HEK293 (cell line): ENCODE measurements at regions not wholly inside any gene's neighbourhood (a gene's known extent, or its start where the extent isn't known, plus 50 kb on each side); places are given as distances from the start of the nearest gene placed in this dataset.

Experiments
- CTCF ChIA-PET: fragments of 350-600 bp; formaldehyde crosslinking; extraction: SDS; loops from one replicate; lab custom pipeline; 2021; ENCODE audit warnings: antibody characterized with exemption; lab: Yijun Ruan, JAX
- POLR2A ChIA-PET: fragments of 300-600 bp; formaldehyde crosslinking; extraction: SDS; loops from one replicate; lab custom pipeline; 2020; ENCODE audit warnings: antibody characterized with exemption, inconsistent platforms; lab: Yijun Ruan, JAX
- H3K27ac ChIP-seq: fragments of 200-500 bp; sonication (Bioruptor generic); 2 replicates; pipeline ENCODE4 v1.5.1; 2014; ENCODE audit warnings: low read depth, low read length, control low read depth, inconsistent platforms; ENCODE audit errors: extremely low read depth
- H3K36me3 ChIP-seq, 2 experiments: fragments of 200-500 bp in 1 of 2; sonication (Bioruptor generic) in 1 of 2; 1 replicate in 1 of 2; 2 replicates in 1 of 2; pipeline ENCODE4 v1.5.1; 2014 to 2017; ENCODE audit warnings: inconsistent platforms in 2 of 2, low read length in 2 of 2; ENCODE audit not compliant: control insufficient read depth in 2 of 2, insufficient read depth in 1 of 2
- H3K4me1 ChIP-seq: fragments of 200-500 bp; sonication (Bioruptor generic); 2 replicates; pipeline ENCODE4 v1.5.1; 2014; ENCODE audit warnings: mild to moderate bottlenecking, low read length, inconsistent platforms; ENCODE audit not compliant: control insufficient read depth, insufficient read depth
- H3K4me3 ChIP-seq: 2 replicates; pipeline ENCODE4 v1.5.1; 2011; ENCODE audit warnings: low read depth, mild to moderate bottlenecking, control low read depth, low read length, moderate library complexity
- H3K9me3 ChIP-seq: fragments of 200-500 bp; sonication (Bioruptor generic); 2 replicates; pipeline ENCODE4 v1.5.1; 2014; ENCODE audit warnings: low read depth, low read length, inconsistent platforms; ENCODE audit not compliant: control insufficient read depth, insufficient read depth
- KLF8 ChIP-seq: fragments of 450-650 bp; formaldehyde crosslinking; IDR thresholded peaks from 2 replicates; pipeline ENCODE4 v1.5.1; 2016; ENCODE audit warnings: missing biosample characterization, missing genetic modification characterization
- PRDM10 ChIP-seq: fragments of 450-650 bp; formaldehyde crosslinking; IDR thresholded peaks from 2 replicates; pipeline ENCODE4 v1.5.1; 2016; ENCODE audit warnings: missing biosample characterization, missing genetic modification characterization
- SALL2 ChIP-seq: fragments of 450-650 bp; formaldehyde crosslinking; IDR thresholded peaks from 2 replicates; pipeline ENCODE4 v1.5.0; 2017; ENCODE audit warnings: missing biosample characterization, mild to moderate bottlenecking, missing genetic modification characterization, borderline replicate concordance
- ZBTB7A ChIP-seq: fragments of 450-650 bp; formaldehyde crosslinking; IDR thresholded peaks from 2 replicates; pipeline ENCODE4 v1.5.1; 2016; ENCODE audit warnings: low read depth, missing biosample characterization, missing genetic modification characterization
- ZNF175 ChIP-seq: fragments of 450-650 bp; formaldehyde crosslinking; IDR thresholded peaks from 2 replicates; pipeline ENCODE4 v1.5.1; 2016; ENCODE audit warnings: missing biosample characterization, missing genetic modification characterization
- ZNF362 ChIP-seq: fragments of 450-650 bp; formaldehyde crosslinking; IDR thresholded peaks from 2 replicates; pipeline ENCODE4 v1.5.1; 2016; ENCODE audit warnings: missing biosample characterization, missing genetic modification characterization
- ZNF391 ChIP-seq: fragments of 450-650 bp; formaldehyde crosslinking; IDR thresholded peaks from 2 replicates; pipeline ENCODE4 v1.5.1; 2016; ENCODE audit warnings: low read depth, missing biosample characterization, missing genetic modification characterization, borderline replicate concordance
- ZNF548 ChIP-seq: fragments of 450-650 bp; formaldehyde crosslinking; IDR thresholded peaks from 2 replicates; pipeline ENCODE4 v1.5.1; 2016; ENCODE audit warnings: missing biosample characterization, missing genetic modification characterization
- ZNF560 ChIP-seq: fragments of 450-650 bp; formaldehyde crosslinking; IDR thresholded peaks from 2 replicates; pipeline ENCODE4 v1.5.1; 2017; ENCODE audit warnings: missing biosample characterization, missing genetic modification characterization, borderline replicate concordance
- ZNF610 ChIP-seq: fragments of 450-650 bp; formaldehyde crosslinking; IDR thresholded peaks from 2 replicates; pipeline ENCODE4 v1.5.1; 2016; ENCODE audit warnings: missing biosample characterization, missing genetic modification characterization, borderline replicate concordance
- ZNF626 ChIP-seq: fragments of 450-650 bp; sonication (Bioruptor Pico); formaldehyde crosslinking; IDR thresholded peaks from 2 replicates; pipeline ENCODE4 v1.5.1; 2018; ENCODE audit warnings: missing biosample characterization, missing genetic modification characterization, inconsistent platforms
- ZNF670 ChIP-seq: fragments of 450-650 bp; formaldehyde crosslinking; IDR thresholded peaks from 2 replicates; pipeline ENCODE4 v1.5.1; 2016; ENCODE audit warnings: missing biosample characterization, missing genetic modification characterization, low read depth
- ZNF791 ChIP-seq: fragments of 450-650 bp; formaldehyde crosslinking; IDR thresholded peaks from 2 replicates; pipeline ENCODE4 v1.5.1; 2016; ENCODE audit warnings: missing biosample characterization, missing genetic modification characterization
- ZSCAN16 ChIP-seq: fragments of 450-650 bp; formaldehyde crosslinking; IDR thresholded peaks from 2 replicates; pipeline ENCODE4 v1.5.1; 2016; ENCODE audit warnings: missing biosample characterization, missing genetic modification characterization
- ZSCAN30 ChIP-seq: fragments of 450-650 bp; IDR thresholded peaks from 2 replicates; pipeline ENCODE4 v1.5.1; 2018; ENCODE audit warnings: missing biosample characterization, mild to moderate bottlenecking, missing genetic modification characterization, moderate library complexity
- TF ChIP-seq, protein P1 (sequence below): fragments of 450-650 bp; formaldehyde crosslinking; IDR thresholded peaks from 2 replicates; pipeline ENCODE4 v1.5.1; 2016; ENCODE audit warnings: missing biosample characterization, missing genetic modification characterization
- TF ChIP-seq, protein P2 (sequence below): fragments of 450-650 bp; formaldehyde crosslinking; optimal IDR thresholded peaks from 2 replicates; pipeline ENCODE3; 2016; ENCODE audit warnings: missing biosample characterization, mild to moderate bottlenecking, missing genetic modification characterization
- TF ChIP-seq, protein P3 (sequence below): fragments of 450-650 bp; formaldehyde crosslinking; IDR thresholded peaks from 2 replicates; pipeline ENCODE4 v1.5.1; 2016; ENCODE audit warnings: missing biosample characterization, missing genetic modification characterization, borderline replicate concordance
- TF ChIP-seq, protein P4 (sequence below): fragments of 450-650 bp; formaldehyde crosslinking; IDR thresholded peaks from 2 replicates; pipeline ENCODE4 v1.5.1; 2016; ENCODE audit warnings: missing biosample characterization, missing genetic modification characterization, borderline replicate concordance

GRCh38 chr3:13702286-13702685 is 153.4 kb downstream of the FBLN2 start:
- H3K36me3 ChIP-seq = no peaks in the 10 kb centered on the region
- no peaks in the 10 kb centered on the region for H3K9me3 ChIP-seq
- no peak overlapping the region for H3K4me3 ChIP-seq
- ChIA-PET CTCF (no interaction called here), POLR2A (no interaction called here)
- H3K27ac ChIP-seq = no peak overlapping the region
- TF ChIP-seq KLF8 (tag by site-specific recombination) (no peak), ZSCAN16 (tag by site-specific recombination) (no peak), ZNF362 (tag by site-specific recombination) (no peak), ZNF670 (tag by site-specific recombination) (no peak), SALL2 (tag by site-specific recombination) (no peak), ZSCAN30 (tag by site-specific recombination) (no peak), ZNF391 (no peak), ZNF610 (no peak)
- TF ChIP-seq, protein P1, sequence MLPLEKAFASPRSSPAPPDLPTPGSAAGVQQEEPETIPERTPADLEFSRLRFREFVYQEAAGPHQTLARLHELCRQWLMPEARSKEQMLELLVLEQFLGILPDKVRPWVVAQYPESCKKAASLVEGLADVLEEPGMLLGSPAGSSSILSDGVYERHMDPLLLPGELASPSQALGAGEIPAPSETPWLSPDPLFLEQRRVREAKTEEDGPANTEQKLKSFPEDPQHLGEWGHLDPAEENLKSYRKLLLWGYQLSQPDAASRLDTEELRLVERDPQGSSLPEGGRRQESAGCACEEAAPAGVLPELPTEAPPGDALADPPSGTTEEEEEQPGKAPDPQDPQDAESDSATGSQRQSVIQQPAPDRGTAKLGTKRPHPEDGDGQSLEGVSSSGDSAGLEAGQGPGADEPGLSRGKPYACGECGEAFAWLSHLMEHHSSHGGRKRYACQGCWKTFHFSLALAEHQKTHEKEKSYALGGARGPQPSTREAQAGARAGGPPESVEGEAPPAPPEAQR (tag by site-specific recombination) = no peak
- TF ChIP-seq, protein P2, sequence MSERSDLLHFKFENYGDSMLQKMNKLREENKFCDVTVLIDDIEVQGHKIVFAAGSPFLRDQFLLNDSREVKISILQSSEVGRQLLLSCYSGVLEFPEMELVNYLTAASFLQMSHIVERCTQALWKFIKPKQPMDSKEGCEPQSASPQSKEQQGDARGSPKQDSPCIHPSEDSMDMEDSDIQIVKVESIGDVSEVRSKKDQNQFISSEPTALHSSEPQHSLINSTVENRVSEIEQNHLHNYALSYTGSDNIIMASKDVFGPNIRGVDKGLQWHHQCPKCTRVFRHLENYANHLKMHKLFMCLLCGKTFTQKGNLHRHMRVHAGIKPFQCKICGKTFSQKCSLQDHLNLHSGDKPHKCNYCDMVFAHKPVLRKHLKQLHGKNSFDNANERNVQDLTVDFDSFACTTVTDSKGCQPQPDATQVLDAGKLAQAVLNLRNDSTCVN = no peak
- no peaks in the 10 kb centered on the region for H3K4me1 ChIP-seq

DNA sequence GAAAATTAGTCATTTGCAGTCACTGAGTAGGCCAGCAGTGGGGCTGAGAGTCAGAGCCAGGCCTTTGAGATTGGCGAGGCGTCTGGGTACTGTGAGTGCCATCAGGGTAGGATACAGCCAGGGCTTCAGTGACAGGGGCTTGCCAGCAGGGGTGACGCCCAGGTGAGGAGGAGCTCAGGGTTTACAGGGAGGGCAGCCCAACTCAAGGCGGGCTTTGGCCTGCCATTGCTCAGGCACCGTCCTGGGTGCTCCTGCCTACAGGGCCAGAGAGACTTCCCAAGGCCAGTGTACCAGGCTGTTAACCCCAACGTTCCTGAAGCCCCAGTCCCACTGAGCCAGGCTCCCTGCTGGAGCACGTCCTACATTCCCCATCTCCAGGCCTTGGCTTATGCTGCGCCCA is 152.0 kb downstream of the FBLN2 start:
- H3K4me3 ChIP-seq = no peak overlapping the region
- ChIA-PET CTCF (interaction anchor here (1.3 kb wide), 1 partner anchor 10 kb away, joined by 4 read pairs; no protein-coding TSS in a partner anchor), POLR2A (no interaction called here)
- H3K36me3 ChIP-seq = no peaks in the 10 kb centered on the region
- H3K4me1 ChIP-seq = no peaks in the 10 kb centered on the region
- no peak overlapping the region for H3K27ac ChIP-seq
- H3K9me3 ChIP-seq = no peaks in the 10 kb centered on the region
- TF ChIP-seq ZNF560 (tag by site-specific recombination) (no peak), ZNF175 (tag by site-specific recombination) (no peak), PRDM10 (tag by site-specific recombination) (no peak), ZBTB7A (no peak), ZNF626 (tag by site-specific recombination) (no peak), ZNF791 (tag by site-specific recombination) (no peak), ZNF548 (tag by site-specific recombination) (no peak)
- TF ChIP-seq, protein P3, sequence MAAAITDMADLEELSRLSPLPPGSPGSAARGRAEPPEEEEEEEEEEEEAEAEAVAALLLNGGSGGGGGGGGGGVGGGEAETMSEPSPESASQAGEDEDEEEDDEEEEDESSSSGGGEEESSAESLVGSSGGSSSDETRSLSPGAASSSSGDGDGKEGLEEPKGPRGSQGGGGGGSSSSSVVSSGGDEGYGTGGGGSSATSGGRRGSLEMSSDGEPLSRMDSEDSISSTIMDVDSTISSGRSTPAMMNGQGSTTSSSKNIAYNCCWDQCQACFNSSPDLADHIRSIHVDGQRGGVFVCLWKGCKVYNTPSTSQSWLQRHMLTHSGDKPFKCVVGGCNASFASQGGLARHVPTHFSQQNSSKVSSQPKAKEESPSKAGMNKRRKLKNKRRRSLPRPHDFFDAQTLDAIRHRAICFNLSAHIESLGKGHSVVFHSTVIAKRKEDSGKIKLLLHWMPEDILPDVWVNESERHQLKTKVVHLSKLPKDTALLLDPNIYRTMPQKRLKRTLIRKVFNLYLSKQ (tag by site-specific recombination) = no peak
- TF ChIP-seq, protein P4, sequence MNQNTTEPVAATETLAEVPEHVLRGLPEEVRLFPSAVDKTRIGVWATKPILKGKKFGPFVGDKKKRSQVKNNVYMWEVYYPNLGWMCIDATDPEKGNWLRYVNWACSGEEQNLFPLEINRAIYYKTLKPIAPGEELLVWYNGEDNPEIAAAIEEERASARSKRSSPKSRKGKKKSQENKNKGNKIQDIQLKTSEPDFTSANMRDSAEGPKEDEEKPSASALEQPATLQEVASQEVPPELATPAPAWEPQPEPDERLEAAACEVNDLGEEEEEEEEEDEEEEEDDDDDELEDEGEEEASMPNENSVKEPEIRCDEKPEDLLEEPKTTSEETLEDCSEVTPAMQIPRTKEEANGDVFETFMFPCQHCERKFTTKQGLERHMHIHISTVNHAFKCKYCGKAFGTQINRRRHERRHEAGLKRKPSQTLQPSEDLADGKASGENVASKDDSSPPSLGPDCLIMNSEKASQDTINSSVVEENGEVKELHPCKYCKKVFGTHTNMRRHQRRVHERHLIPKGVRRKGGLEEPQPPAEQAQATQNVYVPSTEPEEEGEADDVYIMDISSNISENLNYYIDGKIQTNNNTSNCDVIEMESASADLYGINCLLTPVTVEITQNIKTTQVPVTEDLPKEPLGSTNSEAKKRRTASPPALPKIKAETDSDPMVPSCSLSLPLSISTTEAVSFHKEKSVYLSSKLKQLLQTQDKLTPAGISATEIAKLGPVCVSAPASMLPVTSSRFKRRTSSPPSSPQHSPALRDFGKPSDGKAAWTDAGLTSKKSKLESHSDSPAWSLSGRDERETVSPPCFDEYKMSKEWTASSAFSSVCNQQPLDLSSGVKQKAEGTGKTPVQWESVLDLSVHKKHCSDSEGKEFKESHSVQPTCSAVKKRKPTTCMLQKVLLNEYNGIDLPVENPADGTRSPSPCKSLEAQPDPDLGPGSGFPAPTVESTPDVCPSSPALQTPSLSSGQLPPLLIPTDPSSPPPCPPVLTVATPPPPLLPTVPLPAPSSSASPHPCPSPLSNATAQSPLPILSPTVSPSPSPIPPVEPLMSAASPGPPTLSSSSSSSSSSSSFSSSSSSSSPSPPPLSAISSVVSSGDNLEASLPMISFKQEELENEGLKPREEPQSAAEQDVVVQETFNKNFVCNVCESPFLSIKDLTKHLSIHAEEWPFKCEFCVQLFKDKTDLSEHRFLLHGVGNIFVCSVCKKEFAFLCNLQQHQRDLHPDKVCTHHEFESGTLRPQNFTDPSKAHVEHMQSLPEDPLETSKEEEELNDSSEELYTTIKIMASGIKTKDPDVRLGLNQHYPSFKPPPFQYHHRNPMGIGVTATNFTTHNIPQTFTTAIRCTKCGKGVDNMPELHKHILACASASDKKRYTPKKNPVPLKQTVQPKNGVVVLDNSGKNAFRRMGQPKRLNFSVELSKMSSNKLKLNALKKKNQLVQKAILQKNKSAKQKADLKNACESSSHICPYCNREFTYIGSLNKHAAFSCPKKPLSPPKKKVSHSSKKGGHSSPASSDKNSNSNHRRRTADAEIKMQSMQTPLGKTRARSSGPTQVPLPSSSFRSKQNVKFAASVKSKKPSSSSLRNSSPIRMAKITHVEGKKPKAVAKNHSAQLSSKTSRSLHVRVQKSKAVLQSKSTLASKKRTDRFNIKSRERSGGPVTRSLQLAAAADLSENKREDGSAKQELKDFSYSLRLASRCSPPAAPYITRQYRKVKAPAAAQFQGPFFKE (tag by site-specific recombination) = no peak
